ENCODE measurements at regions not wholly inside any gene's neighbourhood (a gene's known extent, or its start where the extent isn't known, plus 50 kb on each side); places are given as distances from the start of the nearest gene placed in this dataset.

DNA sequence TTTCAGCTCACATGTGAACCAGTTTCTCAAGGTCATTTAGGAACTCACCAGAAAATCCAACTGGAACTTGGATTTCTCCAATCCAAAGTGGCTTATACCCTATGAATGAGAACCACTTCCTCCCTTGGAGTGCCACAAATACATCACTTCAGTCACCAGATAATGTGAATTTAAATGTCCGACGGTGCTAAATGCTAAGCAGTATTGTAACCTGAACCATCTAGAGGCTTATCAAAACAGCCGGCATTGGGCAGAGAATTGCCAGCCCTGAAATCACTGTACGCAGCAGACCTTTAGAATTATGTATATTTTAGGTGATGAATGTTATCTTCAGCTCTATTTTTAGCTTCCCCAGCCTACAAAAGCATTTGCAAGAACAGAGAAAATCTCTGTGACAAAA is 76.8 kb upstream of the COX20 start:
- H3K9me3 Mint-ChIP-seq (ENCODE audit: low read depth) = peaks cover 8% of the 10 kb centered on the region
- TF ChIP-seq, protein P1, sequence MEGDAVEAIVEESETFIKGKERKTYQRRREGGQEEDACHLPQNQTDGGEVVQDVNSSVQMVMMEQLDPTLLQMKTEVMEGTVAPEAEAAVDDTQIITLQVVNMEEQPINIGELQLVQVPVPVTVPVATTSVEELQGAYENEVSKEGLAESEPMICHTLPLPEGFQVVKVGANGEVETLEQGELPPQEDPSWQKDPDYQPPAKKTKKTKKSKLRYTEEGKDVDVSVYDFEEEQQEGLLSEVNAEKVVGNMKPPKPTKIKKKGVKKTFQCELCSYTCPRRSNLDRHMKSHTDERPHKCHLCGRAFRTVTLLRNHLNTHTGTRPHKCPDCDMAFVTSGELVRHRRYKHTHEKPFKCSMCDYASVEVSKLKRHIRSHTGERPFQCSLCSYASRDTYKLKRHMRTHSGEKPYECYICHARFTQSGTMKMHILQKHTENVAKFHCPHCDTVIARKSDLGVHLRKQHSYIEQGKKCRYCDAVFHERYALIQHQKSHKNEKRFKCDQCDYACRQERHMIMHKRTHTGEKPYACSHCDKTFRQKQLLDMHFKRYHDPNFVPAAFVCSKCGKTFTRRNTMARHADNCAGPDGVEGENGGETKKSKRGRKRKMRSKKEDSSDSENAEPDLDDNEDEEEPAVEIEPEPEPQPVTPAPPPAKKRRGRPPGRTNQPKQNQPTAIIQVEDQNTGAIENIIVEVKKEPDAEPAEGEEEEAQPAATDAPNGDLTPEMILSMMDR (IDR thresholded peaks at IDR 0.05) = no peak
- no peak for DNase-seq (ENCODE audit: low spot score)
- no peaks in the 10 kb centered on the region for H3K36me3 Mint-ChIP-seq (ENCODE audit: low read depth)
- no peak overlapping the region for H3K27ac Mint-ChIP-seq (ENCODE audit: unreplicated experiment)
- H3K4me1 Mint-ChIP-seq (ENCODE audit: low read depth) = peaks cover 20% of the 10 kb centered on the region
- H3K4me3 Mint-ChIP-seq (ENCODE audit: unreplicated experiment) = no peak overlapping the region
- no peaks in the 10 kb centered on the region for H3K27me3 Mint-ChIP-seq (ENCODE audit: low read depth)

DNA sequence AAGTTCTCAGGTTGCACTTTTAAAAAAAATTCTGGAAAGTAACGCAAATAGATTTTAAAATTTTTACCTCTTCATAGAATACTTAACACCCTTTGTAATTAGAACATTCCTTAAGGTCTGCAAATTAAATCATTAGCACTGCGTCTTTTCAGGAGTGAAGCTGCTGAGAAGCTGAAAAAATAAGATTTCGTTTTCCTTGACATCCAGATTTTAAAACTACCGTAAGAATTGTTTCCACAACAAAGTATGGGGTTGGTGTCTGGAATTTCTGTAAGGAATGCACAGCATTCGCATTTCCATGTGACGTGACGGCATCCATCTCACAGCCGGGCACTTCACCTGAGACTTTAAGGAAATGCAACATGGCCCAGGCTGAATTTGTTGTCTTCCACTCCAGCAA is 76.3 kb upstream of the COX20 start:
- Mint-ChIP-seq H3K9me3 (ENCODE audit: low read depth) (peaks cover 8% of the 10 kb centered on the region), H3K4me1 (ENCODE audit: low read depth) (peaks cover 20% of the 10 kb centered on the region), H3K4me3 (ENCODE audit: unreplicated experiment) (no peak overlapping the region), H3K27me3 (ENCODE audit: low read depth) (no peaks in the 10 kb centered on the region), H3K36me3 (ENCODE audit: low read depth) (no peaks in the 10 kb centered on the region), H3K27ac (ENCODE audit: unreplicated experiment) (no peak overlapping the region)
- DNase-seq (ENCODE audit: low spot score) = no peak
- TF ChIP-seq, protein P1 (IDR thresholded peaks at IDR 0.05) = no peak

GRCh38 chr1:244760471-244760870 is 75.0 kb upstream of the COX20 start:
- H3K4me1 Mint-ChIP-seq (ENCODE audit: low read depth) = peaks cover 20% of the 10 kb centered on the region
- H3K27me3 Mint-ChIP-seq (ENCODE audit: low read depth) = no peaks in the 10 kb centered on the region
- H3K36me3 Mint-ChIP-seq (ENCODE audit: low read depth) = no peaks in the 10 kb centered on the region
- TF ChIP-seq, protein P1 (IDR thresholded peaks at IDR 0.05) = no peak
- H3K9me3 Mint-ChIP-seq (ENCODE audit: low read depth) = peaks cover 8% of the 10 kb centered on the region
- H3K27ac Mint-ChIP-seq (ENCODE audit: unreplicated experiment) = no peak overlapping the region
- no peak for DNase-seq (ENCODE audit: low spot score)
- no peak overlapping the region for H3K4me3 Mint-ChIP-seq (ENCODE audit: unreplicated experiment)

- H3K36me3 Mint-ChIP-seq (ENCODE audit: low read depth) = no peaks in the 10 kb centered on the region
- no peak overlapping the region for H3K27ac Mint-ChIP-seq (ENCODE audit: unreplicated experiment)
- peaks cover 8% of the 10 kb centered on the region for H3K9me3 Mint-ChIP-seq (ENCODE audit: low read depth)
- no peaks in the 10 kb centered on the region for H3K27me3 Mint-ChIP-seq (ENCODE audit: low read depth)
- TF ChIP-seq, protein P1 (IDR thresholded peaks at IDR 0.05) = no peak
- H3K4me3 Mint-ChIP-seq (ENCODE audit: unreplicated experiment) = no peak overlapping the region
- no peak for DNase-seq (ENCODE audit: low spot score)
- peaks cover 20% of the 10 kb centered on the region for H3K4me1 Mint-ChIP-seq (ENCODE audit: low read depth)
These were observed 74.2 kb upstream of the COX20 start for GRCh38 chr1:244761279-244761678.

DNA sequence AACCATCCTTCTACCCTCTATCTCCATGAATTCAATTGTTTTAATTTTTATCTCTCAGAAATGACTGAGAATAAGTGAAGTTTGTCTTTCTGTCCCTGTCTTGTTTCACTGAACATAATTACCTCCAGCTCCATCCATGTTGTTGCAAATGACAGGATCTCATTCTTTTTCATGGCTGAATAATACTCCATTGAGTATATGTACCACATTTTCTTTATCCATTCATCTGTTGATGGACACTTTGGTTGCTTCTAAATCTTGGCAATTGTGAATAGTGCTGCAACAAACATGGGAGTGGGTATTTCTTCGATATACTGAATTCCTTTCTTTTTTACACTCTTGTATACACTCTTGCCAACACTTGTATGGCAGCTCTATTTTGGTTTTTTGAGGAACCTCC is 72.8 kb upstream of the COX20 start:
- H3K9me3 Mint-ChIP-seq (ENCODE audit: low read depth) = peaks cover 17% of the 10 kb centered on the region
- H3K4me1 Mint-ChIP-seq (ENCODE audit: low read depth) = peaks cover 13% of the 10 kb centered on the region
- no peak for DNase-seq (ENCODE audit: low spot score)
- peaks cover 2% of the 10 kb centered on the region for H3K36me3 Mint-ChIP-seq (ENCODE audit: low read depth)
- no peak overlapping the region for H3K27ac Mint-ChIP-seq (ENCODE audit: unreplicated experiment)
- TF ChIP-seq, protein P1 (IDR thresholded peaks at IDR 0.05) = no peak
- H3K27me3 Mint-ChIP-seq (ENCODE audit: low read depth) = no peaks in the 10 kb centered on the region
- H3K4me3 Mint-ChIP-seq (ENCODE audit: unreplicated experiment) = no peak overlapping the region

Measured in chondrocyte (in vitro differentiated cells).